GM18508 (cell line): ENCODE measurements at regions not wholly inside any gene's neighbourhood (a gene's known extent, or its start where the extent isn't known, plus 50 kb on each side); places are given as distances from the start of the nearest gene placed in this dataset.

Source experiments
- ATAC-seq: cut with Tn5 transposase; IDR thresholded peaks from one replicate; pipeline ENCODE4 v1.9.1; 2021; ENCODE audit warnings: moderate number of reproducible peaks; ENCODE audit not compliant: insufficient read depth, unreplicated experiment

GRCh38 chr7:35463751-35464150, 209.9 kb upstream of the TBX20 start:
- ATAC-seq: no peak

DNA sequence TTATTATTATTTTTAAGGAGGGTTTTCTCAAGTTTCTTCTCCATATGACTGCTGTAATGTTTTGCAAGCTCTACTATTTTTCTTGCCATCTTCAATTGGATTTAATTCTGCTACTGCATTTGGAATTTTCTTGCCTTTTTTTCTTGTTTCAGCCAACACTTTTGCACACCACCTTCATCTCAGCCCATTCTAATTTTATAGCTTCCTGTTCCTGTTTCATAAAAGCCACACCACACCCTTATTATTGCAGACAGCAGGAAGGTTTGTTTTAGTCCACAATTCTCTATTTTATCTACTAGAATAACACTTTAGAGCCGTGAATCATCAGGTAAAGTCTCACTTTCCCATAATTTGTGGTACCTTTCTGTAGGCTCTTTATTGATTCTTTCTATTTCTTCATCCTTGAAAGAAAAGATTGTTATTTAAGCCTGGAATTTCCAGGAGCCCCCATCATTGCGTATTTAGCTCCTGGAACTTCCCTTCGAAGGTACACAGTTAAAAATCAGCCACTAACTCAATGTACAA, 209.3 kb upstream of the TBX20 start:
- ATAC-seq: no peak

DNA sequence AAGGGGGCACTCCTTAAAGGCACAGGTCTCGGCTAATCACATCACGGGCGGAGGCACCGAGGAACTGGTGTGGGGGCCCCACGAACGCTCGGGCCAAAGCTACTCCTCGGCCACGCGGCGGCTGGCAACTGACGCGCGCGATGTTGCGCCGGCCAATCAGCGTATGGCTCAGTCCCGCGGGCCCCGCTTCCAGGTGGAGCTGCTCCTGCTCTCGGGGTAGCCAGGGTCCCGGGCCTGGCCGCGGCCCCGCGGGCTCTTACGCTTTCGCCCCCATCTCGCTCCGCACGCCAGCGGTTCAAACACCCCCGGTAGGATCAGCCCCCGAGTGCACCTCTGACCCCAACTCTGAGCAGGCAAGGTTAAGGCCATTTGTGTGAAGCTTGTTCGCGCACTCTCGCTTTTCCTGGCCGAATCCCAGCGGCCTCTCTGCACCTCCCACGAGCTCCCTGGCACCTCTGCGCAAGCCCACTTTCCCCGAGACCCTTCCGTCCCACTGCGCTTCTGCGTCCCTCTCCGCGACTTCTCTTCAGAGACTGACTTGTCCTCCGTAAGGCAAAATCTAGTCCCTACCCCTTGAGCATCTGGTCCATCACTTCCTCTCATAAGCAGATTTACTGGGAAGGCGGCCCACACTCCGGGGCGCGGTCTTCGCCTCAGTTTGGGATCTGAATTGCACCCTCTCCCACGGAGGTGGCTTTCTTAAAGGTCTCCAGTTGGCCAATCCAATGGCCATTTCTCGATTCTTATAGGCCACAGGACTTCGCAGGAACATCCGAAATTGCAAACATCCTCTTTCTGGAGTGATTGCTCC, 200.9 kb upstream of the TBX20 start:
- ATAC-seq: no peak

GRCh38 chr7:35450456-35451214, 196.7 kb upstream of the TBX20 start:
- no peak for ATAC-seq

GRCh38 chr7:35448486-35448885, 194.6 kb upstream of the TBX20 start:
- ATAC-seq: no peak

DNA sequence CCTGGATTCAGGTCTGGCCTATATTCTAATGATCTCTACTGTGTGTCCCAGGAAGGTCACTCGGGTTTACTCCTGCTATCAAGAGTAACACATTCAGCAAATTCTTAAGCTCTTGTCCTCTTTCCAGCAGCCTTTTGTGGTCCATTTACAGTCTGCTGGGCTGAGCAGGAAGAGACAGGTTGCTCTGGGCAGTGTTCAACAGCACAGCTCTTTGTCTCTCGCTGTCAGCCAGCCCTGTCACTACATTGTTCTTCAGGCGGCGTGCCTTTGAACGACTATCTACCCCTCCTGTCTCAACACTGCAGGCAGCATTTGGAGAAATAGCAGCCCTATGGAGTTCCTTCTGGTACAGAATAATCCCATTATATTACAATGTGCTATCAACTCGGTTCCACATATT, 192.2 kb upstream of the TBX20 start:
- ATAC-seq: no peak

- no peak for ATAC-seq
Measured at GRCh38 chr7:35437619-35438275, 183.8 kb upstream of the TBX20 start.

DNA sequence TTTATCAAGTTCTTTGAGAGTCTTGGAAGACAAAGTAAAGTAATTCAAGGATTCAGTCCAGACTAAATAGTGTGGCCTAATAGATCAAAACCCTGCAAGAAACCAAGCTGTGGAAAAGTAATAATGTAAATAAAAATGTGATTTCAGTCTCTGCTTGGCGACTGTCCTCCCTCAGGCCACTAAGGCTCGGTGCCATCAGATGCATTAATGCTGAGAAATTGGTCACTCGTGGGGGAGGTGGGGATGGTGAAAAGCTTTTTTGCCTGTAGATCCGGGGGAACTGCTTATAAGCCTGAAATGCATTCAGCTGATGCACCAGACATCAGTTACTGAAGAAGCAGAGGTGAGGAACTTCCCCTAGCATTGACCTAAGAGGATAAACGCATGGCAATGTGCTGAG, 182.6 kb upstream of the TBX20 start:
- ATAC-seq: no peak

DNA sequence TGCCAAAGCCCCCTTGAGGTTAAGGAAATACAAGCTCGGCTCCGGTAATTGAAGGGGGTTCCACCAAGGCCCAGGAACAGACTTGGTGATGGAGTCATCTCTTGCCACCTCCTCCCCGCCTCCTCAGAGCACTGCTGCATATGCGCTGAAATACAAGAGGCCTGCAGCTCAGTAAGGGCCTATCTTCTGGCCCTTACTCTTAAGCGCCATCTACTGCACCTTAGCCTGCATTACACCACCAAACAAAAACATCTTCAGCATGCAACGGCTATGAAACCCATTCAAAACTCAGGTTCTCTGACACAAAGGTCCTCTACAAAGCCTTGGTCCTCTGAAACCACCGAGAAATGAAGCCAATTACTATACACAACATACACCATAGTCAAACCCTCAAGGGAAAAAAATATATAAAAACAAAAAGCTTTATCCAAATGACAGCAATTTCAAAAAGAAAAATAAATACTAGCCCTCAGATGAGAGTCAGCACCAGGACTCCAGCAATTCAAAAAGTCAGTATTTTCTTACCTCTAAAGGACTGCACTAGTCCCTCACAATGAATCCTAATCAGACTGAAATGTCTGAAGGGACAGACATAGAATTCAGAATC, 176.8 kb upstream of the TBX20 start:
- ATAC-seq: no peak

DNA sequence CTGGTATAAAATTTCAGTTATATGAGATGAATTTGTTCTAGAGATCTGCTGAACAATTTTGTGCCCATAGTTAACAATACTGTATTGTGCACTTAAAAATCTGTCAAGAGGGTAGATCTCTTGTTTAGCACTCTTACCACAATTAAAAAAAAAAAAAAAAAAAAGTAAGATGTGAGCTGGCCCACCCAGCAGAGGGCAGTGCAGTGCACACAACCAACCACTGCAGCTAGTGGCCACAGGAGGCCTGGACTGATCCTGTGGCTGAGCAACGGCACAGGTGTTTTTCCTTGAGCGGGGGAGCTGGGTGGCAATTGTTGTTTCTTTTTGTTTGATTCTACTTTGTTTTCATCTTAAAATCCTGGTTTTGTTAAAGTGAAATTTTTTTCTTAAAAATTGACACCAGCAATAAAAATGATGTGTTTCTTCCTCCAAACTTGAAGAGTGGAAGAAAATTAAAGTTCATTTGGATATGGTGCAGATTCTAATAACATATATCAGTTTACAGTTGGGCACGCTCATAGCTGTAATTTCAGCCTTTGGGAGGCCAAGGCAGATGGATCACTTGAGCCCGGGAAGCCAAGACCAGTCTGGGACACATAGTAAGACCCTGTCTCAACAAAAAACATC, 171.1 kb upstream of the TBX20 start:
- ATAC-seq: no peak

GRCh38 chr7:35424440-35424839, 170.5 kb upstream of the TBX20 start:
- no peak for ATAC-seq

- no peak for ATAC-seq
Measured at GRCh38 chr7:35422715-35423114, 168.8 kb upstream of the TBX20 start.

DNA sequence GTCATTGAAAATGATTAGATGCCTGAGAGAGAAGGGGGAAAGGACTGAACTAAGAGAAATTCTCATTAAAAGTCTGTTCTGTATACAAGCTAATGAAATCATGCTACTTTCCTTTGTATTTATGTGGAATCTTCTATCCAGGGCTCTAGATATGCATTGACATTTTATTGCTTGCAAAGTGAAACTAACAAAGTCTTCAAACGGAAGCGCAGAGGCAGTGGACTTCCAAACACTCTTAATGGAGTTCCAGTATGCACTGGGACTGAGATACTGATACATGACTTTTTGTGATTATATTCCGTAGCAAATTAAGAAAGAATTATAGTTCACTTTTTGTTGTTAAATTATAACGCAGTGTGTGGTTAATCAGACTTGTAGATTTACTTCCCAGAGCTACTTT, 166.8 kb upstream of the TBX20 start:
- ATAC-seq: no peak

- no peak for ATAC-seq
Measured at GRCh38 chr7:35419391-35419755, 165.5 kb upstream of the TBX20 start.

GRCh38 chr7:35418716-35419390, 165.0 kb upstream of the TBX20 start:
- no peak for ATAC-seq

DNA sequence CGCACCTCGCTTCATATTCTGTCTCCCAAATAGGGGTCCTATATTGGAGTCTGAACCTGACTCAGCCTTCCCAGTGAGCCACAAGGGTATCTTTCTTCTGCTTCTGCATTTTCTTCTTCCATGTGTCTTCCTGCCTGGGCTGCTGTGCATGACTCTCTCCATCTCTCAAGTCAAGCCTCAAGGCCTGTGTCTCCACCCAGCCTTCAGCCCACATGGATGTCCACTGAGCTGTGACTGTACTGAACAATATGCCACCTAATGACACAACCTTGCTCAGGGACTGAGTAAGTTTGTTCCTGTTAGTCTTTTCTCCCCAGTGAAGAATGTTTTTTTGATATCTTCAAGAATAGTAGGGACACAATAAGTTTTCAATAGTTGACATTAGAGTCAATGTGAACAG, 162.7 kb upstream of the TBX20 start:
- ATAC-seq: no peak

DNA sequence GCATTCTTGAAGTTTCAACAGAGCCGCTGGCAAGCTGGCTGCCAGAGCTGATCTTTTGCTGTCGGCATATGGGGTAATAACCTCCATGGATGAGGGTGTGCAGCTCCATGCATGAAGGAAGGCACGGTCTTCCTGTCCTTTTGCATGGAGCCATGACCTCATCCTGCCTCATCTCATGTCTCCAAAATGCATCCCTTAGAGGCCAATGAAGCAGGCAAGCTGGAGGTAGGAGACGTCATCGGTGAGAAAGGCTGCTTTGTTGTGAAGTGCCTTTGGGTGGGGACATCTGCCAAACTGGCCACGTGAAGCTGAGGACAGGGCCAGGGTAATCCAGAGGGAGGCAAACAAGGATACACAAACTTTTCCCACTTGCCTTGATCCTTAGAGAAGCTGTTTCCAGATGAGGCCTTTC, 161.5 kb upstream of the TBX20 start:
- ATAC-seq: no peak

DNA sequence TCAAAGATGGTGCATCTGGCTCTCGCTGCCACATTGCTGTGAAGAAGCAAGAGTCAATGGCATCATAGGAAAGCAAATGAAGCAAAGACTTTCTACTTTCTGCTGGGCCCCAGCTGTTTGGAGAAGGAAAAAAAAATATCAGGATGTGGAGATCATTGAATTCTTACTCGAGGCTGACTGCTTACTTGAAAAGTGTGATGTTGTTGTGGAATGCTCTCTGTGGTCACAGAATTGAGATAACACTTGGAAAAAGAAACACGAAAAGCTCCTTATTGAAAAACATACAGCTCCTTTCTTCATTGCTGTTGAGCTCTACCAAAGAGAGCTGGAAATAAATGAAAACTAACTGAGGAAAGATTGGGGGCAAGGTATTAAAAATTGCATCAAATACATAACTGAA, 157.4 kb upstream of the TBX20 start:
- ATAC-seq: no peak

GRCh38 chr7:35405461-35405860, 151.6 kb upstream of the TBX20 start:
- no peak for ATAC-seq
